Esophagus squamous epithelium (tissue), 4 donors: ENCODE measurements at regions not wholly inside any gene's neighbourhood (a gene's known extent, or its start where the extent isn't known, plus 50 kb on each side); places are given as distances from the start of the nearest gene placed in this dataset.

Experiments used
- POLR2A ChIP-seq, 4 donors: fragments of 450-650 bp; IDR thresholded peaks; one replicate each; pipeline ENCODE4 v1.6.1; 2017; ENCODE audit warnings: antibody characterized with exemption in 4 of 4, mild to moderate bottlenecking in 4 of 4, moderate library complexity in 3 of 4
- TF ChIP-seq, protein P1 (sequence below), 6 experiments: fragments of 450-650 bp in 4 of 6; fragments of 200-600 bp in 2 of 6; sonication (generic) in 2 of 6; IDR thresholded peaks; one replicate each; pipeline ENCODE4 v1.5.1; 2016 to 2019; ENCODE audit warnings: antibody characterized with exemption in 6 of 6, mild to moderate bottlenecking in 4 of 6, moderate library complexity in 4 of 6

DNA sequence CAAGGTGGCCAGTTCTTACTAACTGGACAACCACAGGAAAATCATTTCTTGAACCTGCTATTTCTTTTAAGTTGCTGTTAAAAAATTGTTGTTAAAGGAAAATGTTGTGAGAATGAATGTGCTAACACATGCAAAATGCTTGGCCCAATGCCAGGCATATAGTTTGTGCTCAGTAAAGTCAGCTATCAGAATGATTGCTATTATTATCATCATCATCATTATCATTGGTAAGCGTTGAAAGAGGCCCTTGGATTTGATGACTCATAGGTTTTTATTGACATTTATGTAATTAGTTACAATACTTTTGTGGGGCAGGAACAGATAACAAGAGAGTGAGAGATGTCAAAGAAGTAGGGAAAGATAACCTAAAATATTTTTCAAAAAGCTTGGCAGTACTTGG lies 394.2 kb upstream of the ZEB2 start:
- TF ChIP-seq, protein P1, sequence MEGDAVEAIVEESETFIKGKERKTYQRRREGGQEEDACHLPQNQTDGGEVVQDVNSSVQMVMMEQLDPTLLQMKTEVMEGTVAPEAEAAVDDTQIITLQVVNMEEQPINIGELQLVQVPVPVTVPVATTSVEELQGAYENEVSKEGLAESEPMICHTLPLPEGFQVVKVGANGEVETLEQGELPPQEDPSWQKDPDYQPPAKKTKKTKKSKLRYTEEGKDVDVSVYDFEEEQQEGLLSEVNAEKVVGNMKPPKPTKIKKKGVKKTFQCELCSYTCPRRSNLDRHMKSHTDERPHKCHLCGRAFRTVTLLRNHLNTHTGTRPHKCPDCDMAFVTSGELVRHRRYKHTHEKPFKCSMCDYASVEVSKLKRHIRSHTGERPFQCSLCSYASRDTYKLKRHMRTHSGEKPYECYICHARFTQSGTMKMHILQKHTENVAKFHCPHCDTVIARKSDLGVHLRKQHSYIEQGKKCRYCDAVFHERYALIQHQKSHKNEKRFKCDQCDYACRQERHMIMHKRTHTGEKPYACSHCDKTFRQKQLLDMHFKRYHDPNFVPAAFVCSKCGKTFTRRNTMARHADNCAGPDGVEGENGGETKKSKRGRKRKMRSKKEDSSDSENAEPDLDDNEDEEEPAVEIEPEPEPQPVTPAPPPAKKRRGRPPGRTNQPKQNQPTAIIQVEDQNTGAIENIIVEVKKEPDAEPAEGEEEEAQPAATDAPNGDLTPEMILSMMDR (IDR thresholded peaks at IDR 0.05), result no peak
- no peak for TF ChIP-seq POLR2A (IDR thresholded peaks at IDR 0.05)
